H9 (cell line): ENCODE measurements at regions not wholly inside any gene's neighbourhood (a gene's known extent, or its start where the extent isn't known, plus 50 kb on each side); places are given as distances from the start of the nearest gene placed in this dataset.

Experiments used
- DNase-seq: peaks from one replicate; pipeline ENCODE4 v3.0.0-alpha.2; 2017
- H2AFZ ChIP-seq: one replicate; pipeline ENCODE4 v1.6.1; 2013; ENCODE audit warnings: mild to moderate bottlenecking, low read length, control low read depth, moderate library complexity
- H2AK5ac ChIP-seq: 2 replicates; pipeline ENCODE4 v1.6.1; 2013; ENCODE audit warnings: low read length, control low read depth, mixed read lengths; ENCODE audit not compliant: insufficient read length
- H2BK120ac ChIP-seq: one replicate; pipeline ENCODE4 v1.6.1; 2013; ENCODE audit warnings: low read depth, mild to moderate bottlenecking, low read length, control low read depth, inconsistent platforms; ENCODE audit not compliant: poor library complexity, severe bottlenecking
- H2BK12ac ChIP-seq: 2 replicates; pipeline ENCODE4 v1.6.1; 2013; ENCODE audit warnings: low read length, control low read depth, mixed read lengths, low read depth; ENCODE audit not compliant: insufficient read length
- H2BK15ac ChIP-seq: 2 replicates; pipeline ENCODE4 v1.6.1; 2013; ENCODE audit warnings: low read depth, low read length, control low read depth
- H2BK20ac ChIP-seq: one replicate; pipeline ENCODE4 v1.6.1; 2013; ENCODE audit warnings: low read depth, mild to moderate bottlenecking, low read length, control low read depth, inconsistent platforms; ENCODE audit not compliant: poor library complexity, severe bottlenecking
- H2BK5ac ChIP-seq: 2 replicates; pipeline ENCODE4 v1.6.1; 2013; ENCODE audit warnings: low read length, control low read depth, mixed read lengths; ENCODE audit not compliant: insufficient read length
- H3K14ac ChIP-seq: 2 replicates; pipeline ENCODE4 v1.6.1; 2013; ENCODE audit warnings: low read length, control low read depth; ENCODE audit not compliant: insufficient read depth
- H3K18ac ChIP-seq: 2 replicates; pipeline ENCODE4 v1.6.1; 2013; ENCODE audit warnings: low read depth, mild to moderate bottlenecking, mixed read lengths, low read length, control low read depth; ENCODE audit not compliant: insufficient read length
- H3K23ac ChIP-seq: 2 replicates; pipeline ENCODE4 v1.6.1; 2013; ENCODE audit warnings: low read length, control low read depth, mixed read lengths, low read depth; ENCODE audit not compliant: insufficient read length
- H3K23me2 ChIP-seq: 2 replicates; pipeline ENCODE4 v1.6.1; 2013; ENCODE audit warnings: low read depth, mild to moderate bottlenecking, mixed read lengths, low read length, control low read depth; ENCODE audit not compliant: insufficient read length, poor library complexity, severe bottlenecking
- H3K27ac ChIP-seq: 2 replicates; pipeline ENCODE4 v1.5.1; 2013; ENCODE audit warnings: low read length, control low read depth, mixed read lengths, low read depth; ENCODE audit not compliant: insufficient read length
- H3K27me3 ChIP-seq: 2 replicates; pipeline ENCODE4 v1.6.1; 2013; ENCODE audit warnings: low read length, control low read depth, inconsistent platforms; ENCODE audit not compliant: insufficient read depth
- H3K4ac ChIP-seq: 2 replicates; pipeline ENCODE4 v1.6.1; 2013; ENCODE audit warnings: low read depth, mild to moderate bottlenecking, control low read depth, inconsistent platforms, low read length, moderate library complexity
- H3K4me1 ChIP-seq: 2 replicates; pipeline ENCODE4 v1.6.1; 2013; ENCODE audit warnings: low read length, control low read depth, inconsistent platforms; ENCODE audit not compliant: insufficient read depth
- H3K4me2 ChIP-seq: 2 replicates; pipeline ENCODE4 v1.6.1; 2013; ENCODE audit warnings: low read length, control low read depth, mixed read lengths; ENCODE audit not compliant: insufficient read length, insufficient read depth
- H3K56ac ChIP-seq: 2 replicates; pipeline ENCODE4 v1.6.1; 2013; ENCODE audit warnings: low read depth, mild to moderate bottlenecking, mixed read lengths, low read length, control low read depth; ENCODE audit not compliant: insufficient read length
- H3K79me1 ChIP-seq: 2 replicates; pipeline ENCODE4 v1.6.1; 2013; ENCODE audit warnings: low read depth, mild to moderate bottlenecking, moderate library complexity, low read length, control low read depth, inconsistent platforms; ENCODE audit not compliant: insufficient read depth, poor library complexity, severe bottlenecking
- H3K79me2 ChIP-seq: 2 replicates; pipeline ENCODE4 v1.6.1; 2013; ENCODE audit warnings: low read length, control low read depth, inconsistent platforms; ENCODE audit not compliant: insufficient read depth
- H3K9ac ChIP-seq: 2 replicates; pipeline ENCODE4 v1.6.1; 2013; ENCODE audit warnings: low read length, control low read depth, mixed read lengths; ENCODE audit not compliant: insufficient read length; ENCODE audit errors: extremely low read depth
- H3K9me3 ChIP-seq: one replicate; pipeline ENCODE4 v1.6.1; 2013; ENCODE audit warnings: low read depth, low read length, inconsistent platforms; ENCODE audit not compliant: control insufficient read depth
- H3T11ph ChIP-seq: one replicate; pipeline ENCODE4 v1.6.1; 2013; ENCODE audit warnings: mild to moderate bottlenecking, low read length, control low read depth, inconsistent platforms
- H4K20me1 ChIP-seq: one replicate; pipeline ENCODE4 v1.6.1; 2013; ENCODE audit not compliant: control insufficient read depth, insufficient read length, insufficient read depth
- H4K5ac ChIP-seq: 2 replicates; pipeline ENCODE4 v1.6.1; 2013; ENCODE audit warnings: low read depth, mild to moderate bottlenecking, mixed read lengths, low read length, control low read depth; ENCODE audit not compliant: insufficient read length
- H4K8ac ChIP-seq: replicated peaks from 2 replicates; pipeline ENCODE4 v1.6.1; 2013; ENCODE audit warnings: low read length, control low read depth, mixed read lengths, low read depth; ENCODE audit not compliant: insufficient read length
- H4K91ac ChIP-seq: 2 replicates; pipeline ENCODE4 v1.6.1; 2013; ENCODE audit warnings: low read depth, mild to moderate bottlenecking, moderate library complexity, mixed read lengths, low read length, control low read depth; ENCODE audit not compliant: insufficient read length
- H3K27ac Mint-ChIP-seq, 3 experiments: 2 replicates in 2 of 3; 3 replicates in 1 of 3; pipeline ENCODE4 v1.8.0; 2020 to 2021; ENCODE audit warnings: mixed read lengths in 3 of 3, mild to moderate bottlenecking in 1 of 3, moderate library complexity in 1 of 3
- H3K27me3 Mint-ChIP-seq: 2 replicates; pipeline ENCODE4 v1.8.0; 2021; ENCODE audit warnings: low read depth, mild to moderate bottlenecking, moderate library complexity, mixed read lengths
- H3K36me3 Mint-ChIP-seq, 3 experiments: 2 replicates in 2 of 3; 3 replicates in 1 of 3; pipeline ENCODE4 v1.8.0; 2020 to 2021; ENCODE audit warnings: low read depth in 3 of 3, mixed read lengths in 3 of 3; ENCODE audit not compliant: insufficient read depth in 1 of 3
- H3K4me1 Mint-ChIP-seq, 2 experiments: 2 replicates each; pipeline ENCODE4 v1.8.0; 2020; ENCODE audit warnings: mixed read lengths in 2 of 2
- H3K4me3 Mint-ChIP-seq, 2 experiments: 2 replicates in 1 of 2; 3 replicates in 1 of 2; pipeline ENCODE4 v1.8.0; 2020 to 2021; ENCODE audit warnings: mild to moderate bottlenecking in 2 of 2, mixed read lengths in 2 of 2, moderate library complexity in 1 of 2
- H3K9me3 Mint-ChIP-seq, 2 experiments: 2 replicates in 1 of 2; 3 replicates in 1 of 2; pipeline ENCODE4 v1.8.0; 2020; ENCODE audit warnings: mild to moderate bottlenecking in 2 of 2, mixed read lengths in 2 of 2, moderate library complexity in 1 of 2
- TF ChIP-seq, protein P1 (sequence below): fragments of 200-600 bp; sonication (generic); conservative IDR thresholded peaks from 3 replicates; pipeline ENCODE4 v1.8.0; 2021; ENCODE audit warnings: antibody characterized with exemption, mild to moderate bottlenecking

DNA sequence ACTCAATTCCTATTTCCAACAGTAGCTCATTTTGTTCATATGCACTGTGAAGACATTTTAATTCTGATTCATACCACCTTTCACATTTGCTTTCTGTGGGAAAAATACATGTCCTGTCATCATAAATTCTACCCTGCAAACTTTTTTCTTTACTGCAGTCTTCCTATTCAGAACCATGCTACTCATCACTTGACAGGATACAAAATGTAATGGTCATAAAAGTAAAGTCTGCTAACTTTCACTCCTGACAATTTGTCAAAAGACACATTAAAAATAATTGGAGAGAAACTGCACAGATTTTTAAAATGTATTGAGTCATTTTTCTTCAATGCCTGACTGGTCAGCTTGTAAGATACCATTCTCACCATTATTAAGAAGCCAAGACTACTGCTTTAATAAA is 1817.1 kb downstream of the BRINP3 start:
- Mint-ChIP-seq H3K27ac (no peak overlapping the region), H3K36me3 (no peaks in the 10 kb centered on the region), H3K4me3 (no peak overlapping the region), H3K9me3 (no peaks in the 10 kb centered on the region), H3K27me3 (no peaks in the 10 kb centered on the region), H3K4me1 (peaks cover 1% of the 10 kb centered on the region in 2 experiments)
- DNase-seq, result no peak
- Histone ChIP-seq H3K27me3 (no peaks in the 10 kb centered on the region), H3K14ac (no peak overlapping the region), H2AFZ (no peak overlapping the region), H3K56ac (no peak overlapping the region), H3K79me1 (no peaks in the 10 kb centered on the region), H3K79me2 (no peaks in the 10 kb centered on the region), H2BK120ac (no peak overlapping the region), H2BK12ac (no peak overlapping the region), H2BK5ac (no peak overlapping the region), H2BK20ac (no peak overlapping the region), H4K91ac (no peak overlapping the region), H3K23ac (no peak overlapping the region), H3K27ac (no peak overlapping the region), H4K20me1 (no peaks in the 10 kb centered on the region), H3K4me2 (no peak overlapping the region), H3K9ac (no peak overlapping the region), H4K8ac (no peak overlapping the region), H3K4ac (no peak overlapping the region), H4K5ac (no peak overlapping the region), H2BK15ac (no peak overlapping the region), H3K9me3 (no peaks in the 10 kb centered on the region), H2AK5ac (no peak overlapping the region), H3K23me2 (no peaks in the 10 kb centered on the region), H3T11ph (no peak overlapping the region), H3K18ac (no peak overlapping the region), H3K4me1 (no peaks in the 10 kb centered on the region)
- TF ChIP-seq, protein P1, sequence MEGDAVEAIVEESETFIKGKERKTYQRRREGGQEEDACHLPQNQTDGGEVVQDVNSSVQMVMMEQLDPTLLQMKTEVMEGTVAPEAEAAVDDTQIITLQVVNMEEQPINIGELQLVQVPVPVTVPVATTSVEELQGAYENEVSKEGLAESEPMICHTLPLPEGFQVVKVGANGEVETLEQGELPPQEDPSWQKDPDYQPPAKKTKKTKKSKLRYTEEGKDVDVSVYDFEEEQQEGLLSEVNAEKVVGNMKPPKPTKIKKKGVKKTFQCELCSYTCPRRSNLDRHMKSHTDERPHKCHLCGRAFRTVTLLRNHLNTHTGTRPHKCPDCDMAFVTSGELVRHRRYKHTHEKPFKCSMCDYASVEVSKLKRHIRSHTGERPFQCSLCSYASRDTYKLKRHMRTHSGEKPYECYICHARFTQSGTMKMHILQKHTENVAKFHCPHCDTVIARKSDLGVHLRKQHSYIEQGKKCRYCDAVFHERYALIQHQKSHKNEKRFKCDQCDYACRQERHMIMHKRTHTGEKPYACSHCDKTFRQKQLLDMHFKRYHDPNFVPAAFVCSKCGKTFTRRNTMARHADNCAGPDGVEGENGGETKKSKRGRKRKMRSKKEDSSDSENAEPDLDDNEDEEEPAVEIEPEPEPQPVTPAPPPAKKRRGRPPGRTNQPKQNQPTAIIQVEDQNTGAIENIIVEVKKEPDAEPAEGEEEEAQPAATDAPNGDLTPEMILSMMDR, result no peak
